ENCODE measurements at regions not wholly inside any gene's neighbourhood (a gene's known extent, or its start where the extent isn't known, plus 50 kb on each side); places are given as distances from the start of the nearest gene placed in this dataset.
A peak's percentile ranks its signal among the peaks of the same experiment; 100 is the strongest.

DNA sequence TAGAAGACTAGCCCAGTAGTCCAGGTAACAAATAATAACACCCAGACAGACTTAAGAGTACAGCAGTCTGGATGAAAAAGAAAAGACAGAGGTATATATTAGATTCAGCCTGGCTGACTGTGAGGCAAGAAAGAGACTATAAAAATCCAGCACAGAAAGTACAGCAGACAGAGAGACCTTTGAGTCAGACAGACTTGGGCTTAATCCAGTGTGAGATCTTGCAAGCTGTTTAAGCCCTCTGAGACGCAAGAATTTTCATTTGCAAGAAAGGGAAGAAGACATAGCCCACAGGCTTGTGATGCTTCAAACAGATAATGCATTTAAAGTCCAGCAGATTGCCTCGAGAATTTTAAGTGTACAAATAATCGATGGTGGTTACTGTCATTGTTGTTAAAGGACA is 471.4 kb downstream of the LIG4 start:
- peak in 1 of 2 experiments; percentile 73 for DNase-seq (ENCODE audit: low read depth in 1 of 2, low spot score in 1 of 2)
- no peak for TF ChIP-seq JUND (IDR thresholded peaks at IDR 0.05; ENCODE audit: low read depth)
- in situ Hi-C loops (cut with HindIII; ENCODE audit: low pct_unique_long_range_greater_than_20kb, low sequenced_read_pairs): no loop called here

DNA sequence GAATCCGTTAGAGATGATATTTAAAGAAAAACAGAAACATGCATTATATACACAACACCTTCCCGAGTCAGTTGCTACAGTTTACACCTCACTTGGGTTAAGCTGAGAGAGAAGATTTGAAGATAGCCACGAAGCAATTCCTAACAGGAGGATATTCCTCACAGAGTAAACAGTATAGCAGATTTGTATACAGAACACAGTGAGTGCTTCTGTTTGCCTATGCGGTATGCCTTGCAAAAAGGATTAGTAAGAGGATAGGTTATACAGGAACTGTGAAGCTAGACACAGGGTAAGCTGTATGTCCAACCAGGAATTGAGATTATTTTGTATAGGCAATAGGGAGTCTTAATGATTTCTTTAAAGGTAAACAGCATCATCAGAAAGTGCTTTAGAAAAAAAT is 471.8 kb downstream of the LIG4 start:
- no peak for TF ChIP-seq JUND (IDR thresholded peaks at IDR 0.05; ENCODE audit: low read depth)

DNA sequence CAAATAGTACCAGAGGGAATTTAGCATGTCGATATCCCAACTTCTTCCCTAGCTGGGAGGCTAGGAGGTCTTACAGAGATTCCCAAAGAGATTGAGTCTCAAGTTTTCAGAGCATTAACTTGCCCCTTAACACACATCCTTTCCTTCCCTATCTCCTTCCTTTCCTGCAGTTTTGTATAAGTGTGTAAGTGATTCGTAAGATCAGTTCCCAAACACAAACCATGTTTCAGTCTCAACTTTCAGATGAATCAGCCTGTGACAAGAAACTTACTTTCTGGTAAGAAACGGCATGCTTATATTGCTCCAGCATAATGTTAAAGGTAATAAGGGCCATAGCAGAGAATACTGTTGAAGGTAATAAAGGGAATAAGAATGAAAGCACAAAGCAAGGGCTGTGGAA is 472.2 kb downstream of the LIG4 start:
- in situ Hi-C loops (cut with HindIII; ENCODE audit: low pct_unique_long_range_greater_than_20kb, low sequenced_read_pairs): no loop called here
- DNase-seq (ENCODE audit: low read depth in 1 of 2, low spot score in 1 of 2): no peak
- TF ChIP-seq JUND (IDR thresholded peaks at IDR 0.05; ENCODE audit: low read depth): no peak

More for the DNA sequence above, 471.8 kb downstream of the LIG4 start:
- in situ Hi-C loops (cut with HindIII; ENCODE audit: low pct_unique_long_range_greater_than_20kb, low sequenced_read_pairs): no loop called here
- peak in 1 of 2 experiments; percentile 81 for DNase-seq (ENCODE audit: low read depth in 1 of 2, low spot score in 1 of 2)

GRCh38 chr13:107742544-107742943 is 472.8 kb downstream of the LIG4 start:
- TF ChIP-seq JUND (IDR thresholded peaks at IDR 0.05; ENCODE audit: low read depth): no peak
- DNase-seq (ENCODE audit: low read depth in 1 of 2, low spot score in 1 of 2): peak in 1 of 2 experiments; percentile 35
- in situ Hi-C loops (cut with HindIII; ENCODE audit: low pct_unique_long_range_greater_than_20kb, low sequenced_read_pairs): no loop called here

DNA sequence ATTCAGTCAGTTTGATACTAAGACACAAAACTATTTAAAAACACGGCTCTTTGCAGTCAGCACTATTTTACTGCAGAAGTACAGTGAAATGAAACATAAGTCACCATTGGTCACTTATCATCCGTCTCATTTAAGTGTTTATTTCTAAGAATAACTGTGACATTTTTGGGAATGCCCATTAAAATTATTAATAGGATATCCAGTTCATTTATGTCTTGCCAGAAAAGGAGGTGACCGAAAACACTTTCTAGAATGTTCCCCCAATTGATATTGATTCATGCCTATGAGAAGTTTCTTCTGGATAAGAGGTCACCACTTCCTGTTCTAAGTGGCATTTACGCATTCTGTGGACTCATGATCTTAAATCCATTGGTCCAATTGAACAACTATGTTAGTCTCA is 477.3 kb downstream of the LIG4 start:
- TF ChIP-seq JUND (IDR thresholded peaks at IDR 0.05; ENCODE audit: low read depth): no peak
- DNase-seq (ENCODE audit: low read depth in 1 of 2, low spot score in 1 of 2): no peak
- in situ Hi-C loops (cut with HindIII; ENCODE audit: low pct_unique_long_range_greater_than_20kb, low sequenced_read_pairs): no loop called here

GRCh38 chr13:107736731-107737130 is 478.6 kb downstream of the LIG4 start:
- DNase-seq (ENCODE audit: low read depth in 1 of 2, low spot score in 1 of 2): no peak
- in situ Hi-C loops (cut with HindIII; ENCODE audit: low pct_unique_long_range_greater_than_20kb, low sequenced_read_pairs): no loop called here

GRCh38 chr13:107736170-107736569 is 479.2 kb downstream of the LIG4 start:
- in situ Hi-C loops (cut with HindIII; ENCODE audit: low pct_unique_long_range_greater_than_20kb, low sequenced_read_pairs): no loop called here
- no peak for DNase-seq (ENCODE audit: low read depth in 1 of 2, low spot score in 1 of 2)
- TF ChIP-seq JUND (IDR thresholded peaks at IDR 0.05; ENCODE audit: low read depth): no peak

More at GRCh38 chr13:107736731-107737130, 478.6 kb downstream of the LIG4 start:
- TF ChIP-seq JUND (IDR thresholded peaks at IDR 0.05; ENCODE audit: low read depth): no peak

GRCh38 chr13:107734891-107735625 is 480.3 kb downstream of the LIG4 start:
- no peak for TF ChIP-seq JUND (IDR thresholded peaks at IDR 0.05; ENCODE audit: low read depth)
- no peak for DNase-seq (ENCODE audit: low read depth in 1 of 2, low spot score in 1 of 2)
- in situ Hi-C loops (cut with HindIII; ENCODE audit: low pct_unique_long_range_greater_than_20kb, low sequenced_read_pairs): no loop called here

DNA sequence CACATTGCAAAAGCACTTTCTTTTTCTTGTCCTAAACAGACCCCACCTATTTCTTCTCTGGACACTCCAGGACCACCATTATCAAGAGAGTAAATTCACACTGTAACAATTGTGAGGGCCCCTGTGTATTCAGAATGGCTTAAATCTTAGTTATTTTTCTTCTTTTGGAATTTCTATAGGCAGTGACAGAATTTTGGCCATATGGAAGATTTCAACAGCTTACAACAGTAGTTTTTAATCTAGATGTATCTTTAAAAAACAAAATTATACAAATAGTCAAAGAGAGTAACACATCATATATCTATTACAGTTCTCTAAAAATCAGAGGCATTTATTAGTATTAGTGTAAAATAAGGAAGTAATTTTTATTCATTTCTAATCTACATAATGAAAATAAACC is 482.1 kb downstream of the LIG4 start:
- TF ChIP-seq JUND (IDR thresholded peaks at IDR 0.05; ENCODE audit: low read depth): no peak
- no peak for DNase-seq (ENCODE audit: low read depth in 1 of 2, low spot score in 1 of 2)
- in situ Hi-C loops (cut with HindIII; ENCODE audit: low pct_unique_long_range_greater_than_20kb, low sequenced_read_pairs): no loop called here

DNA sequence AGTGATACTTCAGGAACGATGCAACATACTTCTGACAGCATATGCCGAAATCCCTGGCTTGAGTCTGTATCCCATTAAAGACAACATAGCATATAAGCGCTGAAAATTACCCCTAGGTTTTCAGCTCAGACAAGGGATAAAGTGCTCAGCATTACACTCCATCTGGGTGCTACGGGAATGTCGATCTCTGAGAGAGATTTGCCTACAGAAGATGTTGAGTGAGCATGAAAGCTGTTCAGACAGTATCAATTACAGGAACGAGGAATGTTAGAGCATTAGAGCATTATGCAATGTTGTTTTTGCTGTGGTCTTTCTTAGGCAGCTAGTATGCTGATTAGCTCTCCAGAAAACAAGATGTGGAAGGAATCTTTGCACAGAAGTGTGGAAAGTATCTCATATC is 484.5 kb downstream of the LIG4 start:
- no peak for TF ChIP-seq JUND (IDR thresholded peaks at IDR 0.05; ENCODE audit: low read depth)

GRCh38 chr13:107721125-107721869 is 494.0 kb downstream of the LIG4 start:
- DNase-seq (ENCODE audit: low read depth in 1 of 2, low spot score in 1 of 2): no peak
- TF ChIP-seq JUND (IDR thresholded peaks at IDR 0.05; ENCODE audit: low read depth): no peak
- in situ Hi-C loops (cut with HindIII; ENCODE audit: low pct_unique_long_range_greater_than_20kb, low sequenced_read_pairs): no loop called here

More for the DNA sequence above, 484.5 kb downstream of the LIG4 start:
- DNase-seq (ENCODE audit: low read depth in 1 of 2, low spot score in 1 of 2): no peak
- in situ Hi-C loops (cut with HindIII; ENCODE audit: low pct_unique_long_range_greater_than_20kb, low sequenced_read_pairs): no loop called here

- in situ Hi-C loops (cut with HindIII; ENCODE audit: low pct_unique_long_range_greater_than_20kb, low sequenced_read_pairs): no loop called here
- DNase-seq (ENCODE audit: low read depth in 1 of 2, low spot score in 1 of 2): no peak
- TF ChIP-seq JUND (IDR thresholded peaks at IDR 0.05; ENCODE audit: low read depth): no peak
Measured at GRCh38 chr13:107716741-107717140, 498.6 kb downstream of the LIG4 start.

DNA sequence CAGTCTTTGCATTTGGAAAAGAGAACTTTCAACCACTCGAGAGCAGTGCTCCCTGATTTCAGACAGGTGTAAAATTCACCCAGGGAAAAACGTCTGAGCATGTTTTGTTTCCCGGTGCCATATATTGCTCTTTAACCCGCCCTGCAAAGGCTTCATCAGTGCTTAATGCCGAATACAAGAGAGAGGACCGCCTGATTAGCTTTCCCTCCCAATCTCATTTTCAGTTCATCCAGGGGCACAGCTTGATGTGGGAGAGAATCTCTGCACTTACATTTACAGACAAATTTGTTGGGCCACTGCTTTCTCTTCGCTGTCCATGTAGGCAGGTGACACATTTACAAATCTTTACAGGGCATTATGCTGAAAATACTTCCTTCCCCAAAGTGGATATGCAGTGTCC is 499.1 kb downstream of the LIG4 start:
- no peak for TF ChIP-seq JUND (IDR thresholded peaks at IDR 0.05; ENCODE audit: low read depth)
- in situ Hi-C loops (cut with HindIII; ENCODE audit: low pct_unique_long_range_greater_than_20kb, low sequenced_read_pairs): no loop called here
- DNase-seq (ENCODE audit: low read depth in 1 of 2, low spot score in 1 of 2): no peak
